ENCODE measurements at regions not wholly inside any gene's neighbourhood (a gene's known extent, or its start where the extent isn't known, plus 50 kb on each side); places are given as distances from the start of the nearest gene placed in this dataset.
A peak's percentile ranks its signal among the peaks of the same experiment; 100 is the strongest.

DNA sequence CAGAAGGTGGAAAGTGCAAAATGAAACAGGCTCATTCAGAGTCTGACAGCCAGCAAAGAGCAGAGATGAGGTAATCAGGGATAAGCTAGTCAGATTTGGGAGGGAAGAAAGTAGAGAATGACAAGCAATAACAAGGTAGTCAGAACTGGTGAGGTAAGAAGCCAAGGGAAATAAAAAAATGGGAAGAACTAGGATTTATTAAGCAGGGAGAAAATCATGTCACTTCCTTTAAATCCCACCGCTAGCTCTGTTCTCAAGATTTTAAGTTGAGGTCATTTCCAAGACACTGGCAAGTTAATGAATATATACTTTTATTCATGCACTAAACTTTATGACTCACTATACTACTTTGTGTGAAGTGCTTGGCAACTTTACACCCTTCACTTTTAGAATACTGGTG, 1106.8 kb downstream of the IGSF11 start:
- no peak for DNase-seq

DNA sequence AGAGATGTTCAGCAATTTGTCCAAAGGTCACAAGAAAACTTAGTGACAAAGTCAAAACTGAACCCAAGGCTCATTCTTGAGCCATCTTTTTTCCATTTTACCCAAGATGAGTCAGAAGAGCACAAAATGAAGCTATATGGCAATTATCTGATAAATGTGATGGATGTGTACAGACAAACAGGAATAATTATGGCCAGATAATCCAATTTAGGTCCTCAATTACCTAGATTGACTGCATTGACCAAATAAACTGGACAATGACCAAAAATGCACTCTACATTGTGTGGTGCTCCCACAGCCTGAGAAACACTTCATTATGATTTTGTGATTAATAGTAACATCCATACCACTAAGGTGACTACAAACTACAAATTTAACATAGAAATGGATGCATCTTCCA, 1105.8 kb downstream of the IGSF11 start:
- no peak for DNase-seq

DNA sequence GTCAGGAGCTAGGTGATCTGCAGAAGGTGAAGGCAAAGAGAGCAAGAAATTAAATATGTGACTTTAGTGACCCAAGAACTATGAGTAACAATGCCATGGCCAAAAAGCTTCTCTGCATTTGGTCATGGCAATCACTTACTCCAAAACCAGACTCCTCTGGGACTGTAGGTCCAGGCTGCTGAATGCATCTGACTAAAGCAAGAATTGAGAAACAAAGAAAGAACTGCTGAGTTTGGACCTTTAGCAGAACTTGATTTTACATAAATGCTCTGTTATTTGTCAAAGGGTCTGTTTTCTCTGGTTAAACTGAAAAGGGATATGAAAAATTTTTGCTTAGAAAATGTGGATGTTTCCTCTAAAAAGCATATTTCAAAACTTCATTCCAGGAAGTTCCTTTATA, 1102.2 kb downstream of the IGSF11 start:
- no peak for DNase-seq

DNA sequence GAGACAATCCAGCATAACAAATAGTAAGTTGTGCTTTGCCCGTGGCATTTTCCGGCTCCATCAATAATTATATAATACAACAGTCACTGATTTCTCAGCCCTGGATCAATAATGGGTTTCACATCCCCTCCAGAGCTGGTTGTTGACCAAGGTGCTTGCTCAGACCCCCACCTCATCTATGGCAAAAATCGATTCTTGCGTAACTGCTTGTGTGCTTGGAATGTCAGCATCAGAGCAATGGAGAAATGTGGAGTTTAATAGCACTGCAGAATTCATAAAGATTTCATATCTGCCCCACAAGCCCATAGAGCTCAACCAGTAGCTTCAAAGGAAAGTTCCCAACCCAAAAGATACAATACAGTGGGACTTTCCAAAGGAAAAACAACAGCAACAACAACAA, 1098.5 kb downstream of the IGSF11 start:
- no peak for DNase-seq

DNA sequence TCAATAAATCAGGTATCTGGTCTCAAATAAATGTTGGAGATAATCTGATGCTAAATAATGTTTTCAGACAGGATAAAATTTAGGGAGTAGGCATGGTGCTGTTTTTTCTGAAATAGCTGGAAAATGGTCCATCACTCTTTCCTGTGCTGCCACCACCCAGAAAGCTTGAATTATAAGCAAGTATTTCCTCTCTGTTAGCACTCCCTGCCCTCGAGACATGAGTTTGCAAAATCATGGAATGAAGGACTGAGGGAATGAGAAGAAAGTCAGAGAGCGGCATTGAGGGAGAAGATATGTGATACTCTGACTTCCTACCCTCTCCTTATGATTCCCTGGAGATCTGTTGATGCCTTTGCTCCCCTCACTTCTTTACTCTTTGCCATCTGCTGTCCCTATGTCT, 1095.7 kb downstream of the IGSF11 start:
- no peak for DNase-seq

DNA sequence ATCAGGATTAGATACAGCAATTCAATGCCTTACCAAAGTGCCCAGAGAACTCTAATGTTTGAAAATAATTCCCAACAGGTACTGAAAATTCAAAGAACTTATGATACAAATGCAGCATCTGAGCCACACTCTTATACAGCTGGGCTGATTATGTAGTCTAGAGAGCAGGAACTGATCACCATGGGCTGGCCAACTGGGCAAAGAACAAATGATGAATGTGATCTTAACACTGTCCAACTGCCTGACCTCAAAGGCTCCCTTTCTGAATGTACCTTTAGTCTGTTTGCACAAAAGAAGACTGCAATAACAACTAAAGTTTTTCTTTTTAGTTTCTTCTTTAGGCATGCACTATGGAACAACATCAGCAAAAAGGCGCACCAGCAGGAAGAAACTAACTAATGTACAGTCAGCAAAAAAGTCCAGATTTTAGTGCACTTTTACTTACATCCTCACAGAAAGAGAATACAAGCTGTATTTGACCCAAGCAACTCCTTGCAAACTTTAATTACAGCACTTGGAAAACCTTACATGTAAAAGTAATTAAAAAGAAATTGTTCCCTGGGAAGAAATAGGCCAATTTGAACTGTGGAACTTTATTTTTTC, 1095.1 kb downstream of the IGSF11 start:
- no peak for DNase-seq

DNA sequence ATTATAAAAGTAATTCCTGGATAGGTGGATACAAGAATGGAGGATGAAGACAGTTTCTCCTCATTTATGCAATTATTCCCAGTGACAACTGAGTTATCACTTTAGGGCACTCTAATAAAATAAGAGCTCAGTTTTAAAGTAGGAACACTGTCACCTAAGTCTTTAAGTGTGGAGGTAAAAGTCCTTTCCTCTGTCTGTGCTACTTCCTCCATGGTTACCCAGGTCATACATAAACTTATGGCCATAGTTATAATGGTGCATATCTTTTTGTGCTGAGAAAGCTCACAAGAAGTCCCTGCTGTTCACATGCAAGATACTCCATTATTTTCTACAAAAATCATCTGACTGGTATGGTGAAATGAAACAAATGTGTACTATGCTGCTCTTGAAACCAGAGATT, 1093.6 kb downstream of the IGSF11 start:
- no peak for DNase-seq

DNA sequence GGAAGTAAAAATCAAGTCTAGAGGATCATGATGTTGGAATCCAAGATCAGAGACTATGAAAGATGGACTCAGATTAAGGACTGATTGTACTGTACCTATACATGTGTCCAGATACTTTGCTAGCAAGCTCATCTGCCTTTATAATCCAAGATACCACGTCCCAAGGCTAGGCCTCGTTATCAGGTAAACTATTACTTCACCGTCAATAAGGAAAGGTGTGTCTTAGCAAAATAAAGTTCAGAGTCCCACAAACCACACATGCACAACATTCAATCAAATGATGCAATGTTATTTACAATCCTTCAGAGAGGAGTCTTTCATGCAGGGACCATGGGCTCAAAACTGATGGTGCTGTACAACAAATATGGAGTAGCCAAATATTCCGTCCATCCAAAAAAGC, 1092.9 kb downstream of the IGSF11 start:
- DNase-seq = no peak

DNA sequence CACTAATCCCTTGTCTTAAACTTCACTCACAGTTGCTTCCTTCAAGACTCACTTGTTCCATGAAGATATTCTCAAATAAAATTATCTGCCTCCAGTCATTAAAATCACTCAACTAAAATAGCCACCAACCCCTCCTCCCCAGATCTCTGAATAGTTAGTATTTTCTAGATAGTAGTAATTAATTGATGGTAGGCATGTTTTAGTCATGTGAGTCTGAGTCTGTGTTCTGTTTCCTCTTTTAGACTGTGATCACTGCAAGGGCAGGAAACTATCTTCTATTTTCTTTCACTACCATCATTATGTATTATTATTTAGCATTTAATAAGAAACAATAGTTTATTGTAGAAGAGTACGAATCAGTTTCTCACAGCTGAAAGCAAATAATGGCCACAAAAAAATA, 1080.5 kb downstream of the IGSF11 start:
- no peak for DNase-seq

DNA sequence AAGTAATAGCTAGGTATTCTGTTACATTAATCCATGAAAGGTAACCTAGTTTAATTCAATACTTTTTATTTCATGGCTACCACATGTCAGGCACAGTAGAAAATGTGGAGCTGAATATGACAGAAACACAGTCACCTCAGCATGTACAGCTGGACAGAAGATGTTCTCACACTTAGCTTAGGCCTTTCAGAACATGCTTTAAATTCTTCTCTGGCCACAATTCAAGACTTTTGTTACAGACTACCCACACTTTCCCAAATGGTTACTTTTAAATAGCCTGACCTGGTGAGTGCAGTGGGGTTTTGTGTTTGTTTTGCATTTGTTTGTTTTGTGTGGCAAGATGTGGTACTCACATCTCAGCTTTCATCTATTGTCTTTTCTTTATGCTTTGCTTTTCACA, 1079.5 kb downstream of the IGSF11 start:
- no peak for DNase-seq

DNA sequence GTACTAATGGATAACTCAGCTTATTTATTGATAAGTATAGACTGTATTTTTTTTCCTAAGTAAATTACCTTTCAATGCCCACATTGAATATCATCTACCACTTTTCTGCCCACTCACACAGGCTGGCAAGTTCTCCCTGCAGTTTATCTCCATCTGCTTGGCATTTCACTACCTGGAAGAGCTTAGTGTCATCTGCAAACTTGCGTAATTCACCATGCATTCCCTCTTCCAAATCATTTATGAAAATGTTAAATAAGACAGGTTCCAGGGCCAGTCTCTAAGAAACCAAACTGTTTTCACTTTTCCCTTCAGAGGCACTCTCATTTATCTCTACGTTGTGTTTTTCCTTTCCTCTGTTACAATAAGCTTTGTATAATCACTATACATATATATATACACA, 1076.6 kb downstream of the IGSF11 start:
- DNase-seq = no peak

DNA sequence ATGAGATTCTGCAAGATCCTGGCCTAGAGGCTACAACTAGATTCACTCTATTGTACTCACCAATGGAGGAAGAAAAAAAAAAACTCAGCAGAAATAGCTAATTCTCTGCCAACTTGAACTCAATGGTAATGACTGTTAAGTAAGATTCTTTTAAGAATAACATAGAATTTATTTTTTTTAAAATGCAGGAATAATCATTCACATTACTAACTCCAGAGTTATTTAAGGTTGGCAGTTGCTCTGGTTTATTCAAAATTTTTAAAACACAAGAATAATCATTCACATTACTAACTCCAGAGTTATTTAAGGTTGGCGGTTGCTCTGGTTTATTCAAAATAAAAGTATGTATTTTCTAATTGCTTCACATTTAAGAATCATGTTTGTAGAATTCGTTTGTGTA, 1071.9 kb downstream of the IGSF11 start:
- no peak for DNase-seq

DNA sequence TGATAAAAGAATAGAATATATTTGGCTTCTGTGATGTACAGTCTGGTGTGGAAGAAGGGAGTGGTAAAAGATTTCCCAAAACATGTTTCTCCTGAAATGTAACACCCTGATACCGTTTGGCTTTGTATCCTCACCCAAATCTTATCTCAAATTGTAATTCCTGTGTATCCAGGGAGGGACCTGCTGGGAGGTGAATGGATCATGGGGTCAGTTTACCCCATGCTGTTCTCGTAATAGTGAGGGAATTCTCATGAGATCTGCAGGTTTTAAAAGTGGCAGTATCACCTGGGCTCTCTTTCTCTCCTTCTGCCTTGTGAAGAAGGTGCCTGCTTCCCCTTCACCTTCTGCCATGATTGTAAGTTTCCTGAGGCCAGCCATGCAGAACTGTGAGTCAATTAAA, 1070.8 kb downstream of the IGSF11 start:
- DNase-seq = no peak

DNA sequence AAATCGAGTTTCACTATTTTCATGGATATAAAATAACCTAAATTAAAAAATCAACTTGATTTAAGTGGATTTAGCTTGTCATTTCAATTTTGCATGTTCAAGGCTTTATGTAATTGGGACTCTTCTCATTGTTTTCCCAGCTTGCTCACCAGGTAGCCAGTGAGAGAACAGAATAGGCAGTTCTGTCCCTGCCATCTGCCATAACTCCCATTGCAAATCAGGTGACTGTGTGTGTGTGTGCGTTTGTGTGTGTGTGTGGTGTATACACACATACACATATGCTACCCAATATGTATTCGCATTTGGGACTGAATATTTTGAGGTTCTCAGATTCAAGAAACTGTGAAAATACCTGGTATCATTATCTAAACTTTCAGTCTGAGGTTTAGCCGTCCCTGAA, 1069.8 kb downstream of the IGSF11 start:
- DNase-seq = no peak

DNA sequence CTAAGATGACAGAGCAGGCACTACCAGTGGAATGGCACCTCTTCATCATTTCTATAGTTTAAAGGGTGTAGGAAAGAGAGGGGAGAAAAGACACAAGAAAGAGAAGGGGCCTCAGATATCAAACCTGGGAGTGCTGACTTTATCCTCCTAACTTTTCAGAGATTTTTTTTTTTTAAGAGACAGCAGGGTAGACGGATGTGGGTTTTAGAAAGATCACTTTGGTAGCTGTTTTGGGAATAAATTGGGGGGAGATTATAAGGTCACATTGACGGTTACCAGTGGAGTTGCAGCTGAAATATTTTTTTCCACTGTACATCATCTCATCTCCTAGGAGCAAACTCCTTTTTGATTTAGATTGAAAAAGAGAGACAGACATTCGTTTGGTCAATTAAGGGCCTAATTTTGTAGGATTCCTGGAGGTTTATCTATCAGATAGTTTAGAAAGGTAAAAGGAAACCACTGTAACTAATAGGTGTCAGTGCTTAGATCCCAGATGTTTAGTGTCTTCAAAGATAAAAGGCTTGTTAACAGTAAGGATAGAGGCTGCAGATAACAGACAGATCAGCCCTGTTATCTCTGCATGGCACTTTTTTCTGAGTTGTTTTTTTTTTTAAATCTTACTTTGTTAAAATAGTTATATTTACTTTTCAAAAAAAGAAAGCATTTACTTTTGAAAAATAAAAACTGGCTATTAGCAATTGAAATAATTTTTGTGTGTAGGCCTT, 1057.0 kb downstream of the IGSF11 start:
- no peak for DNase-seq

DNA sequence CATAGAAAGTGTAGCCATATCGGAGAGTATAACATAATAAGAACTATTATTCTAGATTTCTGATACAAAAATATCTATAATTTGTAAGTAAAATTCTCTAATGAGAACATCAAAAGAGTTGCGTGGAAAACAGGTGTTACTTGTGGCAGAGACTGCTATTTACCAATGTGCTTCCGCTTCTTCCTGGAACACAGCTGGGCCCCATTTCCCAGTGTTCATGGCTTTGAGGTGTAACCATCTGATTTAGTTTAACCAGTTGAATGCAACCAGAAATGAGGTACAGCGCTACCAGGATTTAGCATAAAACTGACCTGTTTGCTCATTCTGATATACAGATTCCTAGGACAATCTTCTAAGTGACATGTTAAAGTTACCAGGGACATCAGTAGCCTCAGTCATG, 1055.2 kb downstream of the IGSF11 start:
- no peak for DNase-seq

DNA sequence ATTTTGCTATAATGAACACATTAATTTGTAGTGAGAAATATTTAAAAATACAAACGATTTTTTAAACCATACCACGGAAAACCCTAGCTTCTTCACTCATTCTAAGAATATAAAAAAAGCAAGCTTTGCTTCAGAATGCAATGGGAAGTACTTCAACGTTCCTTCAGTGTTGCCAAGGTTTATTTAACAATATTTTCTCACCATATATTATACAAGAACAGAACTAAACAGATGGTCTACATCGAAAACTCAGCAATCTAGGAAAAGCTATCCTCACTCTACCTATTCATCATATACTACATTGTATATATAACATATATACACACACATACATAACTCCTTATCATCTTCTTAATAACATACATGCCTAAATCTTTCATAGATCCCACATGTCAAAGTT, 1047.4 kb downstream of the IGSF11 start:
- no peak for DNase-seq

DNA sequence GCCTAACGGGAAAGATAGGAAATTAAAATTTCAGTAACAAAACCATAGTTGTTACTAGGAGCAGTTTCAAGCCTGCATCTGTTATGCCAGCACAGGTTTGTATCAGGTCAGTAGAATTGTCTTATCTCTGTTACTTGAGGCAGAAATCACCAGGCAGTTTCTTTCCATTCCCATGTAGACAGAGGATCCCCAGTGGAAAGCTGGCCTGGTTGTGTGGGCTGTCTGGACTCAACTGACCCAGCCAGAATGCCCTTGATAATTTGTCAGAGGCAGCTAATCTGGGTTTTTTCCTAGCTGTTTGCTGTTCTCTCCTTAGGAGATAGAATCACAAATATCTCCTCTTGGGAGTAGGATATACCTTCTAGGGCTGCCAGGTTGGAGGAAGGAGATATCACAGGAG, 1044.7 kb downstream of the IGSF11 start:
- no peak for DNase-seq

DNA sequence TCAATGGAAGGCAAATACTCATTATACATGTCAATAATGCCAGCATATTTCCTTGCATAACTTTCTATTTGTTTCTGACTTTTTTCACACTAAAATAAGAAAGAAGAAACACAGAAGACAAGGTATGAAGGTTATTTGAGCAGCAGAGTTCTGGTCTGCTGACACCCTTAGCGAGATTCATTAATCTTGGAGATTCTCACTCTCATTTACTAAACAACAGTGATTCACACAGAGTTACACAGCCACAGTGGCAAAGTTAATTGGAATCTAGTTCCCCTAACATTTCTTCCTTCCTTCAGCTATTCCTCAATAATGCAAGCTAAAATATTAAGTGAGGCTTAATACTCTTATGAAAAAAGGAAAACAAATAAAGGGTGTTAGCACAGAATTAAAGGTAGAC, 1044.0 kb downstream of the IGSF11 start:
- no peak for DNase-seq

DNA sequence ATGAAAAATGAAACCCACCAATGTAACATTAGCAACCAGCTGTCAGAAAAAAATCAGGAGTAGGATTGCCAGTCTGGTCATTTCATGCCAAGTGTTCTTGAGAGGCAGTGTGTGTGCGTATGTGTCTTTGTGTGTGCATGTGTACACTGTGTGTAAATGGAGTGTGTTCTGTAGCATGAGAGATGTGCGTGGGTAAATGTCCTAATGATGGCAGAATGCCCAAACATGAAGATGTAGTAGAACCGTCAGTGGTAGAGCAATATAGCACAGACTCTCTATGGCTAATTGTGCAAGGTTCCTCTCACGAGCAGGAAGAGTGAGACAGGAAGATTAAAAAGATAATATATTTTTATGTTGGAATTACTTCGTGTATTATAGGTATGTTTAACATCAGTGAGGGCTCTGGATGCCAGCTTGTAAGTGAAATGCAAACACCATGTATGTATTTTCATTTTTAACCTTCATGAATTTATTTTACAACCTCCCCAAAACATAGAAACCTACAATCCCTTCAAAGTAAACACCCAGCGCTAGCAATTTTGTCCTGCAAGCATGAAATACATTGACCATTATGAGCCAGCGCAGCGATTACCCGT, 1038.7 kb downstream of the IGSF11 start:
- no peak for DNase-seq

DNA sequence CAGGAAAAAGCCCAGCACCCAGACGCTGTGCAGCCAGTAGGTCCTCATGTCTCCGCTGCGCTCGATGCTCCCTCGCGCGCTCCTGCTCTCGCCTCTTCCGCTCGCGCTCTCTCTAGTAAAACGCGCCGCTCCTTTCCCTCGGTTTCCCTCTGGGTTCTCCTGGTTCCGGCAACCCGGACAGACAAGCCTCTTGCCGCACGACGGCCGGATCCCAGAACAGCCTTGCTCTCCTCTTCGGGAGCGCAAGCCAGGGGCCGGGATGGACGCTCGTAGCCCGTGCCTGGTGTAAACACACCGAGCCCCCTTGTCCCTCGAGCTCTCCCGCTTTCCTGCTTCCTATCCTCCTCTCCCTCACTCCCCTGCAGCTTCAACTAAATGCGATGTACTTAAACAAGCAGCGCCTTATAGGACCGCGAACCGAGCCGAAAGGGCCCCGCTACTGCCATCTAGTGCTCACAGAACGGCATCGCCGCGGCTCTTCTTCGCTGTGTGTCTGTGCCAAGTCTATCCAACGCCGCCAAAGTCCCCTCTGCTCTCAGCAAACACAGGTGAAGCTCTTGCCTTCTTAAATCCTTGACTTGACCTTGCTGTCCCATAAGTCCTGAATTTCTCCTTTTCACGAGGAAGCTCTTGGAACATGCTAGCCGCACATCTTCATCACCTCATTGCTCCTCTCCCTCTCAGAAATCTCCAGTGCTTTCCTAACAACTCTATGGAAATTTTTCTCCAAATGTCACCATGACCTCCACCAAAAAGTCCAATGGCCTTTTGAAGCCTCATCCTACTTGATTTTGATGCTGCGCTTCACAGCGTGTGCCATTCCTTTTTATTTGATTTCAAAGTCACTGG, 1037.2 kb downstream of the IGSF11 start:
- DNase-seq = peak; percentile 38

DNA sequence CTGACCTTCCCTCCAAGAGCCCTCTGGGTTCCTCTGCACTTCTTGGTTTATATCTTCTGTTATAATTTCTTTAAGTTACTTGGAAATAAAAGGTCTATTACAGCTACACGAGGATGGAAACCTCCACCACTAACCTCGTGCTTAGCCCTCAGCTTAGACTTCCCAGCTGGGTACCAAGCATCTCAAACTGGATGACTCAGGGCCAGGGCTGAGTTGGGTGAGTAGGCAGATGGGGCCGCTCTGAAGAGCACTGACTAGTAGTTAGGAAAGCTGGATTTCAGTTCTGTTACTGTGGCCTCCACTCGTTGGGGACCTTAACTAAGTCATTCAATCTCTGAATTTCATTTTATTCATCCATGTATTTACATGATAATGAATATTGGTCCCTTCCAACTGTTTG, 1036.6 kb downstream of the IGSF11 start:
- no peak for DNase-seq

DNA sequence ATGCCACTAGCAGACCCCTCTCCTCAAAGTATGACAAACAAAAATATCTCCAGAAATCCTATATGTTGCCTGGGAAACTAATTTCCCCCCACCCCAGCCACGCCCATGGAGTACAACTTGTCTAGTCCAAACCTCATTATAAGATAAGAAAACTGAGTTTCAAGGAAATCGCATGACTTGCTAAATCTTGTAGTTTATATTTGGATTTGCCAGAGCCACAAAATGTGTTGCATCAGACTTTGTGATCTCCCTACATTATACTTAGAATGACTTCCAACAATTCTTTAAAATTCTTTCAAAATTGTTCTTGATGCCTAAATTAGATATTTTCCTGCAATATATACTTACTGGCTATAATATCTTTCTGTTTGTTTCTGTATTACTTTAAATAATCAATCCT, 1034.4 kb downstream of the IGSF11 start:
- no peak for DNase-seq

DNA sequence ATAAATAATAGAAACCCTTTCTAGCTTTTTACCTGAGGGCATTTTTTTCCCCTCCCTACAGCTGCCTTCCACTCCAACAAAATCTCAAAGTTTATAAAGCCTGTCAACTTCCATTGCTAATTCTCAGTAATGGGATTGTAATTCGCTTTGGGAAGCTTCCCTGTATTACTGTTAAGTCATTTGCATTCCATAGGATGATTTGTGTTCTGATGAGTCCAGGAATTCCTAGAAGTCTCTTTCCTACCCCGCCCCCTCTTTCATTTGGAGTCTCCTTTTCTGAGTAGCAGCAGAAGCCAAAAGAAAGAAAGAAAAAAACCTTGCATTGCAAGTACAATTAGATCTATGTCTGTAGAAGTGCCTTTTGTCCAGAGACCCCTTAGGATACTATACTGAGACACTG, 1033.3 kb downstream of the IGSF11 start:
- DNase-seq = no peak
